Astrocyte (in vitro differentiated cells and primary cell): ENCODE measurements at regions not wholly inside any gene's neighbourhood (a gene's known extent, or its start where the extent isn't known, plus 50 kb on each side); places are given as distances from the start of the nearest gene placed in this dataset.

ENCODE experiments used
- DNase-seq: peaks from one replicate; pipeline ENCODE4 v3.0.0-alpha.2; 2010; ENCODE audit warnings: low read depth
- FAIRE-seq: peaks from 2 replicates; lab custom pipeline; 2011; peaks lifted over from hg19 to GRCh38; lab: Jason Lieb, UNC
- H2AFZ ChIP-seq: 2 replicates; pipeline ENCODE4 v1.6.0; 2012; ENCODE audit warnings: low read depth, low read length, inconsistent platforms
- H3K27ac ChIP-seq: 2 replicates; pipeline ENCODE4 v1.5.1; 2011; ENCODE audit warnings: low read depth, low read length, inconsistent platforms
- H3K27me3 ChIP-seq: 2 replicates; pipeline ENCODE4 v1.6.0; 2011; ENCODE audit warnings: low read length, inconsistent platforms; ENCODE audit not compliant: insufficient read depth
- H3K36me3 ChIP-seq: 2 replicates; pipeline ENCODE4 v1.5.1; 2011; ENCODE audit warnings: low read length, inconsistent platforms; ENCODE audit not compliant: insufficient read depth
- H3K4me1 ChIP-seq: 2 replicates; pipeline ENCODE4 v1.5.1; 2011; ENCODE audit warnings: low read length, inconsistent platforms; ENCODE audit not compliant: insufficient read depth
- H3K4me2 ChIP-seq: 2 replicates; pipeline ENCODE4 v1.6.0; 2012; ENCODE audit warnings: low read length, inconsistent platforms
- H3K4me3 ChIP-seq: 2 replicates; pipeline ENCODE4 v1.5.1; 2011; ENCODE audit warnings: low read depth, mild to moderate bottlenecking, low read length, inconsistent platforms; ENCODE audit not compliant: insufficient read depth
- H3K79me2 ChIP-seq: 2 replicates; pipeline ENCODE4 v1.6.0; 2012; ENCODE audit warnings: mild to moderate bottlenecking, low read length, inconsistent platforms; ENCODE audit not compliant: insufficient read depth
- H3K9ac ChIP-seq: 2 replicates; pipeline ENCODE4 v1.6.0; 2012; ENCODE audit warnings: mild to moderate bottlenecking, low read length, inconsistent platforms
- H3K9me3 ChIP-seq: 2 replicates; pipeline ENCODE4 v1.5.1; 2012; ENCODE audit warnings: low read depth, mild to moderate bottlenecking, low read length, inconsistent platforms; ENCODE audit not compliant: insufficient read depth
- H4K20me1 ChIP-seq: 2 replicates; pipeline ENCODE4 v1.6.0; 2012; ENCODE audit warnings: low read length, inconsistent platforms; ENCODE audit not compliant: insufficient read depth
- H3K27ac Mint-ChIP-seq: one replicate; pipeline ENCODE4 v1.8.0; 2021; ENCODE audit warnings: mild to moderate bottlenecking, mixed read lengths; ENCODE audit not compliant: unreplicated experiment
- H3K27me3 Mint-ChIP-seq: one replicate; pipeline ENCODE4 v1.8.0; 2021; ENCODE audit warnings: low read depth, mixed read lengths; ENCODE audit not compliant: unreplicated experiment
- H3K36me3 Mint-ChIP-seq: one replicate; pipeline ENCODE4 v1.8.0; 2021; ENCODE audit warnings: low read depth, mixed read lengths; ENCODE audit not compliant: unreplicated experiment
- H3K4me1 Mint-ChIP-seq: one replicate; pipeline ENCODE4 v1.8.0; 2021; ENCODE audit warnings: low read depth, mixed read lengths; ENCODE audit not compliant: unreplicated experiment
- H3K4me3 Mint-ChIP-seq: one replicate; pipeline ENCODE4 v1.8.0; 2021; ENCODE audit warnings: mild to moderate bottlenecking, moderate library complexity, mixed read lengths; ENCODE audit not compliant: unreplicated experiment
- H3K9me3 Mint-ChIP-seq: one replicate; pipeline ENCODE4 v1.8.0; 2021; ENCODE audit warnings: mild to moderate bottlenecking, mixed read lengths; ENCODE audit not compliant: unreplicated experiment
- EZH2 ChIP-seq: IDR thresholded peaks from 2 replicates; pipeline ENCODE4 v1.6.1; 2012; ENCODE audit warnings: mild to moderate bottlenecking, low read length, inconsistent platforms; ENCODE audit not compliant: insufficient read depth
- TF ChIP-seq, protein P1 (sequence below): IDR thresholded peaks from 2 replicates; pipeline ENCODE4 v1.5.1; 2011; ENCODE audit warnings: low read depth, mild to moderate bottlenecking, inconsistent platforms, low read length, moderate library complexity; ENCODE audit not compliant: insufficient read depth

DNA sequence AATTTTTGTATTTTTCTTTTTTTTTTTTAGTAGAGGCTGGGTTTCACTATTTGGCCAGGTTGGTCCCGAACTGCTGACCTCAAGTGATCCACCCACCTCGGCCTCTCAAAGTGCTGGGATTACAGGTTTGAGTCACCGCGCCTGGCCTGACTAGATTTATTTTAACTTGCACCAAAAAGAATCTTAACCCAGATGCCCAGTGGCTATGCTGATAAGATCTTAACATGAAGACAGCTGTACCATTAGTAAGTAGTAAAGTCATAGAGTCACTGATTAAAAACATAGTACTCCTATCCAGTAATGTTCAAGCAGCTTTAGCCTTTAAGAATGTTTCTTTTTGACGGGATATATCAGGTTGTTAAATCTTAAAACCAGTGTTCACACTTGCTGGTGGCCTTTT is 1061.8 kb upstream of the FLRT2 start:
- H2AFZ ChIP-seq = no peak overlapping the region
- DNase-seq (peak; percentile 11), FAIRE-seq (no peak)
- no peaks in the 10 kb centered on the region for H3K9me3 ChIP-seq
- peaks cover 4% of the 10 kb centered on the region for H3K4me1 Mint-ChIP-seq
- H3K4me1 ChIP-seq = peaks cover 5% of the 10 kb centered on the region
- no peaks in the 10 kb centered on the region for H3K79me2 ChIP-seq
- H3K27ac Mint-ChIP-seq = no peak overlapping the region
- no peaks in the 10 kb centered on the region for H3K9me3 Mint-ChIP-seq
- no peak overlapping the region for H3K4me3 Mint-ChIP-seq
- no peaks in the 10 kb centered on the region for H4K20me1 ChIP-seq
- no peak overlapping the region for H3K4me2 ChIP-seq
- no peak for TF ChIP-seq EZH2
- TF ChIP-seq, protein P1, sequence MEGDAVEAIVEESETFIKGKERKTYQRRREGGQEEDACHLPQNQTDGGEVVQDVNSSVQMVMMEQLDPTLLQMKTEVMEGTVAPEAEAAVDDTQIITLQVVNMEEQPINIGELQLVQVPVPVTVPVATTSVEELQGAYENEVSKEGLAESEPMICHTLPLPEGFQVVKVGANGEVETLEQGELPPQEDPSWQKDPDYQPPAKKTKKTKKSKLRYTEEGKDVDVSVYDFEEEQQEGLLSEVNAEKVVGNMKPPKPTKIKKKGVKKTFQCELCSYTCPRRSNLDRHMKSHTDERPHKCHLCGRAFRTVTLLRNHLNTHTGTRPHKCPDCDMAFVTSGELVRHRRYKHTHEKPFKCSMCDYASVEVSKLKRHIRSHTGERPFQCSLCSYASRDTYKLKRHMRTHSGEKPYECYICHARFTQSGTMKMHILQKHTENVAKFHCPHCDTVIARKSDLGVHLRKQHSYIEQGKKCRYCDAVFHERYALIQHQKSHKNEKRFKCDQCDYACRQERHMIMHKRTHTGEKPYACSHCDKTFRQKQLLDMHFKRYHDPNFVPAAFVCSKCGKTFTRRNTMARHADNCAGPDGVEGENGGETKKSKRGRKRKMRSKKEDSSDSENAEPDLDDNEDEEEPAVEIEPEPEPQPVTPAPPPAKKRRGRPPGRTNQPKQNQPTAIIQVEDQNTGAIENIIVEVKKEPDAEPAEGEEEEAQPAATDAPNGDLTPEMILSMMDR = no peak
- H3K36me3 Mint-ChIP-seq = no peaks in the 10 kb centered on the region
- H3K27me3 Mint-ChIP-seq = no peaks in the 10 kb centered on the region
- no peaks in the 10 kb centered on the region for H3K36me3 ChIP-seq
- H3K27ac ChIP-seq = no peak overlapping the region
- H3K9ac ChIP-seq = no peak overlapping the region
- no peak overlapping the region for H3K4me3 ChIP-seq
- no peaks in the 10 kb centered on the region for H3K27me3 ChIP-seq

DNA sequence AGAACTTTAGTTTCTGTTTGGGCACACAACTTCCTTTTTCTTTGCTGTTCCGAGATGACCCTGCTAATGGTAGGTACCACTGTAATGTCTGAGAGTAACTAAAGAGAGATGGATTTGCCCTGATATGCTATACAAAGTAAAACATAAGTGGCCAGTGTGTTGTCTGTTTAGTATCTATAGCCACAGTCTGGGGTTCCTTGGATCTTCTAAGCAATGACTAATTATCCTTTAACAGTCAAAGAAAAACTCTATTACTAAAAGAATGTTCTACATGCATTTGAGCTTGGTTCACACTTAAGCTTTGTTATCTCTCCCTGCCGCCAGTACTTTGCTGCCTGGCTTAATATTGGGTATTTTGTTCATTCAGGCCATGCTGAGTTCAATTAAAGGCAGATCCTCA is 1051.9 kb upstream of the FLRT2 start:
- H3K4me1 Mint-ChIP-seq = peaks cover 14% of the 10 kb centered on the region
- no peak for FAIRE-seq
- no peaks in the 10 kb centered on the region for H3K9me3 Mint-ChIP-seq
- H4K20me1 ChIP-seq = no peaks in the 10 kb centered on the region
- no peak overlapping the region for H3K4me3 Mint-ChIP-seq
- H3K27me3 ChIP-seq = no peaks in the 10 kb centered on the region
- H3K79me2 ChIP-seq = no peaks in the 10 kb centered on the region
- H3K36me3 Mint-ChIP-seq = no peaks in the 10 kb centered on the region
- H3K4me1 ChIP-seq = peaks cover 12% of the 10 kb centered on the region
- no peaks in the 10 kb centered on the region for H3K9me3 ChIP-seq
- H2AFZ ChIP-seq = no peak overlapping the region
- H3K27me3 Mint-ChIP-seq = no peaks in the 10 kb centered on the region
- TF ChIP-seq, protein P1 = no peak
- TF ChIP-seq EZH2 = no peak
- no peak overlapping the region for H3K4me3 ChIP-seq
- no peak overlapping the region for H3K4me2 ChIP-seq
- H3K27ac ChIP-seq = no peak overlapping the region
- no peak for DNase-seq
- peak overlapping the region; percentile 16 for H3K27ac Mint-ChIP-seq
- no peak overlapping the region for H3K9ac ChIP-seq
- no peaks in the 10 kb centered on the region for H3K36me3 ChIP-seq

GRCh38 chr14:84482256-84483071 is 1047.5 kb upstream of the FLRT2 start:
- FAIRE-seq = no peak
- Mint-ChIP-seq H3K27ac (peak overlapping the region; percentile 42), H3K4me3 (no peak overlapping the region), H3K36me3 (no peaks in the 10 kb centered on the region), H3K27me3 (no peaks in the 10 kb centered on the region), H3K4me1 (peaks cover 36% of the 10 kb centered on the region), H3K9me3 (no peaks in the 10 kb centered on the region)
- peak overlapping the region; percentile 72 for H2AFZ ChIP-seq
- no peaks in the 10 kb centered on the region for H3K9me3 ChIP-seq
- H3K4me1 ChIP-seq = peaks cover 16% of the 10 kb centered on the region
- TF ChIP-seq, protein P1 = no peak
- no peak for TF ChIP-seq EZH2
- peak overlapping the region; percentile 76 for H3K4me2 ChIP-seq
- no peaks in the 10 kb centered on the region for H3K27me3 ChIP-seq
- H3K9ac ChIP-seq = peak overlapping the region; percentile 36
- H4K20me1 ChIP-seq = no peaks in the 10 kb centered on the region
- peak overlapping the region; percentile 27 for H3K27ac ChIP-seq
- peak; percentile 77 for DNase-seq
- H3K36me3 ChIP-seq = no peaks in the 10 kb centered on the region
- H3K4me3 ChIP-seq = peak overlapping the region; percentile 25
- H3K79me2 ChIP-seq = no peaks in the 10 kb centered on the region
